SH-SY5Y (cell line): ENCODE measurements at regions not wholly inside any gene's neighbourhood (a gene's known extent, or its start where the extent isn't known, plus 50 kb on each side); places are given as distances from the start of the nearest gene placed in this dataset.

Experiments used
- GATA2 ChIP-seq: IDR thresholded peaks from 2 replicates; pipeline ENCODE4 v1.6.1; 2011; ENCODE audit warnings: mild to moderate bottlenecking, low read depth, low read length
- GATA3 ChIP-seq: IDR thresholded peaks from 2 replicates; pipeline ENCODE4 v1.6.1; 2011; ENCODE audit warnings: low read depth, mild to moderate bottlenecking, low read length, moderate library complexity

DNA sequence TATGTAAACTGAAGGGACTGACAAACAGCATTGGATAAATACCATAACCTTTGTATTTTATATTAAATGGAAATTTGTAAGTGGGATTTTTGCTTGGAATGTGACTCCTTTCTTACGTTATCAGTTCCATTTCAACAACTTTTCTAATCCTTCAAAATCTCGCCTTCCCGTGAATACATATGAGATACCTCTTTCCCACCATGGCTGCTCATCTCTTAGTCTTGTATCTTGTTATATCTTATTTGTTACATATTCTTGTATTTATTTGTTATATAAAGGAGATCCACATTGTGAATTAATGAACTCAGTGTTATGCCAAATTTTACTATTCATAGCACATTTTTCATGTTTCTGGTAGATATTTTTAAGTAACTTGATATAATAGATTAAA is 623.7 kb downstream of the MCTP2 start:
- TF ChIP-seq GATA3 (no peak), GATA2 (no peak)
